ENCODE measurements at regions not wholly inside any gene's neighbourhood (a gene's known extent, or its start where the extent isn't known, plus 50 kb on each side); places are given as distances from the start of the nearest gene placed in this dataset.

- POLR2A ChIA-PET: no interaction called here
- CTCF ChIA-PET: interaction anchor here (1.4 kb wide), 1 partner anchor 16 kb away, joined by 5 read pairs; no protein-coding TSS in a partner anchor
- DNase-seq (ENCODE audit: extremely low spot score): no peak
- TF ChIP-seq CTCF (IDR thresholded peaks at IDR 0.05; ENCODE audit: control extremely low read depth, extremely low read depth, low read depth, missing control alignments): no peak
Observed at GRCh38 chr5:124643336-124643735, 103.1 kb downstream of the ZNF608 start.

GRCh38 chr5:124642151-124642550 lies 104.3 kb downstream of the ZNF608 start:
- CTCF ChIA-PET: no interaction called here
- no peak for DNase-seq (ENCODE audit: extremely low spot score)
- POLR2A ChIA-PET: no interaction called here
- TF ChIP-seq CTCF (IDR thresholded peaks at IDR 0.05; ENCODE audit: control extremely low read depth, extremely low read depth, low read depth, missing control alignments): no peak

GRCh38 chr5:124641154-124641792 lies 105.2 kb downstream of the ZNF608 start:
- TF ChIP-seq CTCF (IDR thresholded peaks at IDR 0.05; ENCODE audit: control extremely low read depth, extremely low read depth, low read depth, missing control alignments): no peak
- CTCF ChIA-PET: no interaction called here
- no peak for DNase-seq (ENCODE audit: extremely low spot score)
- POLR2A ChIA-PET: no interaction called here

- DNase-seq (ENCODE audit: extremely low spot score): no peak
- ChIA-PET POLR2A (no interaction called here), CTCF (interaction anchor here (0.8 to 1.4 kb wide), 3 partner anchors 9 to 54 kb away, joined by 3 to 4 read pairs (median 3); no protein-coding TSS in a partner anchor)
- TF ChIP-seq CTCF (IDR thresholded peaks at IDR 0.05; ENCODE audit: control extremely low read depth, extremely low read depth, low read depth, missing control alignments): no peak
Observed at GRCh38 chr5:124639095-124639665, 107.3 kb downstream of the ZNF608 start.

GRCh38 chr5:124637011-124637410 lies 109.4 kb downstream of the ZNF608 start:
- DNase-seq (ENCODE audit: extremely low spot score): no peak
- CTCF ChIA-PET: no interaction called here
- POLR2A ChIA-PET: no interaction called here
- no peak for TF ChIP-seq CTCF (IDR thresholded peaks at IDR 0.05; ENCODE audit: control extremely low read depth, extremely low read depth, low read depth, missing control alignments)

GRCh38 chr5:124634741-124635323 lies 111.6 kb downstream of the ZNF608 start:
- ChIA-PET POLR2A (no interaction called here), CTCF (interaction anchor here (1.7 to 2.1 kb wide), 2 partner anchors 12 to 37 kb away, joined by 3 to 8 read pairs; no protein-coding TSS in a partner anchor)
- no peak for DNase-seq (ENCODE audit: extremely low spot score)
- TF ChIP-seq CTCF (IDR thresholded peaks at IDR 0.05; ENCODE audit: control extremely low read depth, extremely low read depth, low read depth, missing control alignments): no peak
